ENCODE measurements at regions not wholly inside any gene's neighbourhood (a gene's known extent, or its start where the extent isn't known, plus 50 kb on each side); places are given as distances from the start of the nearest gene placed in this dataset.

DNA sequence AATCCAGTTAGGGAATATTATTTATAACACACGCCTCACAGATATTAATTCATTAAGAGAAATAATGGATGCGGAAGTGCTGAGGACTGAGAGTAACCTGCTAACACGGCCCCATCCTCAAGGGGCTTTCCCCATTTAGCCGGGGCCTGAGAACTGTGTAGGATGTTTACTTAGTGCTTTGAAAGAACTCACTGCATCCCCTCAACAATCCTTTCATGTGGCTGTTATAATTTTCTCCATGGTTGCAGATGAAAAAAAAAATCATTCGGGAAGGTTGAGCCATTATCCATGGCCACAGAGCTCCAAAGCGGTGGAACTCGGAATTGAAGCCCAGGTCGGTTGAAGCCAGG, 98.2 kb downstream of the ING1 start:
- H3K4me2 ChIP-seq (ENCODE audit: insufficient read depth, low read length, poor library complexity, severe bottlenecking) = no peak overlapping the region
- no peak overlapping the region for H3K4me3 ChIP-seq (ENCODE audit: low read length in 2 of 2)
- H2BK120ac ChIP-seq (ENCODE audit: low read depth, low read length) = no peak overlapping the region
- no peak overlapping the region for H2AFZ ChIP-seq (ENCODE audit: low read length)
- no peaks in the 10 kb centered on the region for H3K79me1 ChIP-seq (ENCODE audit: low read depth, low read length)
- H2BK12ac ChIP-seq (ENCODE audit: low read length) = no peak overlapping the region
- DNase-seq (ENCODE audit: low spot score) = no peak
- peak overlapping the region; percentile 38 for H3K18ac ChIP-seq (ENCODE audit: low read length)
- no peaks in the 10 kb centered on the region for H3K36me3 ChIP-seq (replicated peaks in 1 of 2; ENCODE audit: control insufficient read depth in 2 of 2, insufficient read depth in 2 of 2, low read length in 2 of 2)
- H3K23ac ChIP-seq (ENCODE audit: low read depth, low read length, poor library complexity) = peak overlapping the region; percentile 90
- peaks cover 0 to 11% of the 10 kb centered on the region in 2 donors for H3K9me3 ChIP-seq (replicated peaks in 1 of 2; ENCODE audit: control insufficient read depth in 2 of 2, insufficient read depth in 1 of 2, low read depth in 1 of 2, low read length in 2 of 2)
- H2AK5ac ChIP-seq (ENCODE audit: low read depth, low read length) = no peak overlapping the region
- H3K4ac ChIP-seq (ENCODE audit: low read length) = no peak overlapping the region
- no peak overlapping the region for H2BK15ac ChIP-seq (ENCODE audit: low read length)
- WGBS, 2 donors (ENCODE audit: extremely low coverage in 2 of 2, insufficient read length in 2 of 2, insufficient replicate concordance in 1 of 2) = no CpG with 5 or more reads among the region's 8 CpGs
- H4K91ac ChIP-seq (ENCODE audit: low read depth, low read length, poor library complexity) = no peak overlapping the region
- no peak overlapping the region for H3K14ac ChIP-seq (ENCODE audit: low read length)
- no peak overlapping the region for H4K8ac ChIP-seq (ENCODE audit: low read depth, low read length)
- peaks cover 0 to 2% of the 10 kb centered on the region in 2 donors for H3K4me1 ChIP-seq (ENCODE audit: control insufficient read depth in 2 of 2, insufficient read depth in 1 of 2, low read depth in 1 of 2, low read length in 2 of 2)
- no peak overlapping the region for H2BK5ac ChIP-seq (ENCODE audit: low read length)
- H3K27me3 ChIP-seq (ENCODE audit: control insufficient read depth in 3 of 3, insufficient read depth in 3 of 3, low read depth in 1 of 3, low read length in 3 of 3) = peaks cover 0 to 22% (median 17%) of the 10 kb centered on the region in 3 experiments
- H3K27ac ChIP-seq (replicated peaks; ENCODE audit: low read length) = no peak overlapping the region
- H3K9ac ChIP-seq (ENCODE audit: low read depth, low read length, poor library complexity) = no peak overlapping the region

DNA sequence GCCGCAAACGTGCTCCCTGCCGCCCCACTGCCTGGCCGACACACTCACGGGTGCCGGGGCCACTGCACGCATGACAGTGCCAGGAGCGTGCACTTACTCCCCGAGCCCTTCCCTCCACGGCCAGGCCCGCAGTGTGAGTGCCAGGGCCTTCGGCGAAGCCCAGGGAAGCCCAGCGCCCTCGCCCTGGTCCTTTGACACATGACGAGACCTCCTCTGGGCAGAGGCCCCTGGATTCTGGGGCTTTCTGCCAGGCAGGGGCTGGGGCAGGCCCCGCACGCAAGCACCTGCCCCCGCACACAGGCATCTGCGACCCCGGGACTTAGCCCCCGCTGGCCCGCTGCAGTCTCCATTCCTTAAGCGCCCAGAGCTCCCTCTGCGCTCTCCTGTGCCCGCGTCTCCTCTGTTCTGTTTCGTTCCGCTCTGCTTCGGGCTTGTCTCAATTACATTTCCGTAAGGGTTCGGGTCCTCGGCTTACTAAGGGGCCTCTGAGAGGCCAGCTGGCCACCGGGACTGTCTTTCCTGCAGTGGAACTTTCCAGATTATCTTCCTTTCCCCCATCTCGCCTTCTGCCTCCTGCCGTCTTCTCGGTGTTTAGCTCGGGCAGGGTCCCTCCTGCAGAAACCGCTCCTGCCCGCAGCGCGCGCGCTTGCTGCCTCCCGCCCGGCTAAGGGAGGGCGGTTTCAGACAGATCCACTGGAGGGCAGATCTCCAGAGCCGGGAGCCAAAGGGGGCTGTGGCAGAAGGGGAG, 98.8 kb downstream of the ING1 start:
- DNase-seq (ENCODE audit: low spot score) = no peak
- Histone ChIP-seq H4K91ac (ENCODE audit: low read depth, low read length, poor library complexity) (peak overlapping the region; percentile 44), H4K8ac (ENCODE audit: low read depth, low read length) (no peak overlapping the region), H2BK15ac (ENCODE audit: low read length) (no peak overlapping the region), H2BK12ac (ENCODE audit: low read length) (peak overlapping the region; percentile 63), H2AFZ (ENCODE audit: low read length) (no peak overlapping the region), H3K27ac (replicated peaks; ENCODE audit: low read length) (no peak overlapping the region), H3K23ac (ENCODE audit: low read depth, low read length, poor library complexity) (peak overlapping the region; percentile 90), H3K4me2 (ENCODE audit: insufficient read depth, low read length, poor library complexity, severe bottlenecking) (peak overlapping the region; percentile 23), H3K27me3 (ENCODE audit: control insufficient read depth in 3 of 3, insufficient read depth in 3 of 3, low read depth in 1 of 3, low read length in 3 of 3) (peaks cover 0 to 22% (median 21%) of the 10 kb centered on the region in 3 experiments), H3K14ac (ENCODE audit: low read length) (peak overlapping the region; percentile 74), H3K4ac (ENCODE audit: low read length) (no peak overlapping the region), H2AK5ac (ENCODE audit: low read depth, low read length) (peak overlapping the region; percentile 43), H3K79me1 (ENCODE audit: low read depth, low read length) (no peaks in the 10 kb centered on the region), H3K4me1 (ENCODE audit: control insufficient read depth in 2 of 2, insufficient read depth in 1 of 2, low read depth in 1 of 2, low read length in 2 of 2) (peaks cover 0 to 2% of the 10 kb centered on the region in 2 donors), H3K36me3 (replicated peaks in 1 of 2; ENCODE audit: control insufficient read depth in 2 of 2, insufficient read depth in 2 of 2, low read length in 2 of 2) (no peaks in the 10 kb centered on the region), H2BK5ac (ENCODE audit: low read length) (no peak overlapping the region), H3K9me3 (replicated peaks in 1 of 2; ENCODE audit: control insufficient read depth in 2 of 2, insufficient read depth in 1 of 2, low read depth in 1 of 2, low read length in 2 of 2) (peaks cover 0 to 11% of the 10 kb centered on the region in 2 donors), H2BK120ac (ENCODE audit: low read depth, low read length) (peak overlapping the region; percentile 11), H3K18ac (ENCODE audit: low read length) (peak overlapping the region; percentile 69), H3K4me3 (ENCODE audit: low read length in 2 of 2) (peak overlapping the region in 1 of 2 donors; percentile 21), H3K9ac (ENCODE audit: low read depth, low read length, poor library complexity) (no peak overlapping the region)
- WGBS, 2 donors (ENCODE audit: extremely low coverage in 2 of 2, insufficient read length in 2 of 2, insufficient replicate concordance in 1 of 2) = no CpG with 5 or more reads among the region's 48 CpGs

- no peak overlapping the region for H2BK5ac ChIP-seq (ENCODE audit: low read length)
- H2AFZ ChIP-seq (ENCODE audit: low read length) = no peak overlapping the region
- no peaks in the 10 kb centered on the region for H3K79me1 ChIP-seq (ENCODE audit: low read depth, low read length)
- H2BK12ac ChIP-seq (ENCODE audit: low read length) = peak overlapping the region; percentile 63
- peak overlapping the region; percentile 55 for H4K8ac ChIP-seq (ENCODE audit: low read depth, low read length)
- peak overlapping the region; percentile 43 for H2AK5ac ChIP-seq (ENCODE audit: low read depth, low read length)
- H3K4ac ChIP-seq (ENCODE audit: low read length) = no peak overlapping the region
- no peak for DNase-seq (ENCODE audit: low spot score)
- H3K27ac ChIP-seq (replicated peaks; ENCODE audit: low read length) = no peak overlapping the region
- H3K4me2 ChIP-seq (ENCODE audit: insufficient read depth, low read length, poor library complexity, severe bottlenecking) = peak overlapping the region; percentile 14
- 100% methylated on average over 13 of the region's 84 CpGs; no CpG with 5 or more reads in 1 of the 2 donors for WGBS, 2 donors (ENCODE audit: extremely low coverage in 2 of 2, insufficient read length in 2 of 2, insufficient replicate concordance in 1 of 2)
- peak overlapping the region; percentile 71 for H3K18ac ChIP-seq (ENCODE audit: low read length)
- H3K36me3 ChIP-seq (replicated peaks in 1 of 2; ENCODE audit: control insufficient read depth in 2 of 2, insufficient read depth in 2 of 2, low read length in 2 of 2) = no peaks in the 10 kb centered on the region
- H2BK120ac ChIP-seq (ENCODE audit: low read depth, low read length) = no peak overlapping the region
- H3K23ac ChIP-seq (ENCODE audit: low read depth, low read length, poor library complexity) = peak overlapping the region; percentile 90
- peak overlapping the region; percentile 16 for H3K9ac ChIP-seq (ENCODE audit: low read depth, low read length, poor library complexity)
- no peak overlapping the region for H2BK15ac ChIP-seq (ENCODE audit: low read length)
- peak overlapping the region in 1 of 2 donors; percentile 11 for H3K4me3 ChIP-seq (ENCODE audit: low read length in 2 of 2)
- peak overlapping the region; percentile 44 for H4K91ac ChIP-seq (ENCODE audit: low read depth, low read length, poor library complexity)
- H3K27me3 ChIP-seq (ENCODE audit: control insufficient read depth in 3 of 3, insufficient read depth in 3 of 3, low read depth in 1 of 3, low read length in 3 of 3) = peaks cover 0 to 22% (median 20%) of the 10 kb centered on the region in 3 experiments
- peaks cover 0 to 2% of the 10 kb centered on the region in 2 donors for H3K4me1 ChIP-seq (ENCODE audit: control insufficient read depth in 2 of 2, insufficient read depth in 1 of 2, low read depth in 1 of 2, low read length in 2 of 2)
- H3K14ac ChIP-seq (ENCODE audit: low read length) = peak overlapping the region; percentile 74
- peaks cover 0 to 11% of the 10 kb centered on the region in 2 donors for H3K9me3 ChIP-seq (replicated peaks in 1 of 2; ENCODE audit: control insufficient read depth in 2 of 2, insufficient read depth in 1 of 2, low read depth in 1 of 2, low read length in 2 of 2)
Measured at GRCh38 chr13:110812869-110813645, 99.6 kb downstream of the ING1 start.

Measured in neuronal stem cell (in vitro differentiated cells).